K562 (cell line): ENCODE measurements at regions not wholly inside any gene's neighbourhood (a gene's known extent, or its start where the extent isn't known, plus 50 kb on each side); places are given as distances from the start of the nearest gene placed in this dataset.

Source experiments
- ATAC-seq: fragments of 200-7000 bp; cut with Tn5 transposase; 3 replicates; pipeline ENCODE4 v1.9.1; 2020; ENCODE audit warnings: moderate library complexity
- BruUV-seq: library from RNA; stranded (reverse); fragments of 400-500 nt; replicated peaks from 2 replicates; lab custom pipeline; 2021; lab: Mats Ljungman, UMichigan
- CTCF ChIA-PET: fragments of 300-600 bp; formaldehyde crosslinking; extraction: SDS; loops from one replicate; lab custom pipeline; 2021; ENCODE audit warnings: low intra/inter-chr PET ratio; lab: Yijun Ruan, JAX
- POLR2A ChIA-PET: fragments of 300-600, 350-650 bp; sonication (Branson Sonifier 250); formaldehyde crosslinking; extraction: SDS; loops from one replicate; lab custom pipeline; 2021; ENCODE audit warnings: antibody characterized with exemption, inconsistent platforms; lab: Yijun Ruan, JAX
- DNase-seq, 4 experiments: peaks; one replicate each; pipeline versions ENCODE4 v3.0.0 to v3.0.0-alpha.2; 2011 to 2018; ENCODE audit warnings: low spot score in 3 of 4, mixed read lengths in 3 of 4; ENCODE audit errors: extremely low read depth in 1 of 4
- FAIRE-seq: peaks from 2 replicates; lab custom pipeline; 2011; peaks lifted over from hg19 to GRCh38; lab: Jason Lieb, UNC
- H2AFZ ChIP-seq: 2 replicates; pipeline ENCODE4 v1.6.0; 2011; ENCODE audit warnings: low read depth, low read length, control low read depth, inconsistent platforms
- H3K27ac ChIP-seq: fragments of 200-600 bp; 3 replicates; pipeline ENCODE4 v1.8.0; 2011; ENCODE audit warnings: low read depth, mild to moderate bottlenecking, control low read depth, inconsistent platforms, low read length, moderate library complexity, mixed read lengths; ENCODE audit errors: extremely low read depth
- H3K27me3 ChIP-seq, 2 experiments: fragments of 300-600 bp in 1 of 2; 2 replicates in 1 of 2; 3 replicates in 1 of 2; pipeline versions ENCODE4 v1.6.0 to v1.8.0; 2011; ENCODE audit warnings: inconsistent platforms in 2 of 2, low read length in 2 of 2, mild to moderate bottlenecking in 1 of 2, mixed read lengths in 1 of 2, moderate library complexity in 1 of 2; ENCODE audit not compliant: control insufficient read depth in 2 of 2, insufficient read depth in 2 of 2
- H3K36me3 ChIP-seq: fragments of 300-600 bp; 3 replicates; pipeline ENCODE4 v1.8.0; 2011; ENCODE audit warnings: mild to moderate bottlenecking, low read length, inconsistent platforms; ENCODE audit not compliant: control insufficient read depth, insufficient read depth
- H3K4me1 ChIP-seq, 2 experiments: fragments of 200-600 bp in 1 of 2; replicated peaks in 1 of 2; 2 replicates in 1 of 2; 3 replicates in 1 of 2; pipeline versions ENCODE4 v1.5.1 to v1.8.0; 2011; ENCODE audit warnings: inconsistent platforms in 2 of 2, low read length in 2 of 2, mild to moderate bottlenecking in 1 of 2, mixed read lengths in 1 of 2, moderate library complexity in 1 of 2; ENCODE audit not compliant: control insufficient read depth in 2 of 2, insufficient read depth in 2 of 2
- H3K4me2 ChIP-seq: 2 replicates; pipeline ENCODE4 v1.6.1; 2011; ENCODE audit warnings: low read length, control low read depth, inconsistent platforms, mixed read lengths; ENCODE audit not compliant: insufficient read depth
- H3K4me3 ChIP-seq: fragments of 200-600 bp; sonication (generic), shearing (Covaris generic); 2 replicates; pipeline ENCODE4 v1.5.1; 2016; ENCODE audit warnings: control low read depth, inconsistent platforms
- H3K79me2 ChIP-seq: fragments of 200-600 bp; 3 replicates; pipeline ENCODE4 v1.8.0; 2011; ENCODE audit warnings: low read length, inconsistent platforms; ENCODE audit not compliant: control insufficient read depth, insufficient read depth
- H3K9ac ChIP-seq, 2 experiments: 2 replicates each; pipeline versions ENCODE4 v1.6.0 to v1.6.1; 2011; ENCODE audit warnings: low read depth in 2 of 2, low read length in 2 of 2, control low read depth in 1 of 2, inconsistent platforms in 1 of 2, mild to moderate bottlenecking in 1 of 2, mixed read lengths in 1 of 2; ENCODE audit not compliant: insufficient read depth in 1 of 2
- H3K9me1 ChIP-seq: one replicate; pipeline ENCODE4 v1.6.0; 2011; ENCODE audit warnings: inconsistent platforms, mild to moderate bottlenecking, low read length, moderate library complexity; ENCODE audit not compliant: control insufficient read depth, insufficient read depth
- H3K9me3 ChIP-seq: replicated peaks from 2 replicates; pipeline ENCODE4 v1.5.1; 2011; ENCODE audit warnings: low read depth, low read length, inconsistent platforms; ENCODE audit not compliant: control insufficient read depth, insufficient read depth
- H4K20me1 ChIP-seq: replicated peaks from 2 replicates; pipeline ENCODE4 v1.6.1; 2011; ENCODE audit warnings: low read length, inconsistent platforms, mixed read lengths; ENCODE audit not compliant: control insufficient read depth, insufficient read depth
- CBX1 ChIP-seq: sonication (generic); IDR thresholded peaks from 2 replicates; pipeline ENCODE4 v1.6.1; 2016; ENCODE audit warnings: antibody characterized with exemption, low read depth, mild to moderate bottlenecking
- CEBPG ChIP-seq, 3 experiments: fragments of 200-800 bp in 1 of 3; sonication (Bioruptor generic) in 1 of 3; sonication (generic) in 1 of 3; formaldehyde crosslinking in 1 of 3; IDR thresholded peaks in 2 of 3; conservative IDR thresholded peaks in 1 of 3; 2 replicates each; pipeline versions ENCODE4 v1.6.1 to v1.8.0; 2016 to 2022; ENCODE audit warnings: missing compliant biosample characterization in 2 of 3, missing genetic modification characterization in 2 of 3, mild to moderate bottlenecking in 1 of 3, missing genetic modification reagents in 1 of 3
- GTF2A2 ChIP-seq: IDR thresholded peaks from 2 replicates; pipeline ENCODE4 v1.6.1; 2016; ENCODE audit warnings: mild to moderate bottlenecking, missing genetic modification characterization, missing compliant biosample characterization
- GTF2F1 ChIP-seq: IDR thresholded peaks from 2 replicates; pipeline ENCODE4 v1.6.1; 2011; ENCODE audit warnings: low read depth, low read length, improper control_type of control experiment
- JUND ChIP-seq, 2 experiments: IDR thresholded peaks; 2 replicates in 1 of 2; 3 replicates in 1 of 2; pipeline ENCODE4 v1.6.1; 2011; ENCODE audit warnings: borderline replicate concordance in 2 of 2, low read depth in 2 of 2, low read length in 2 of 2, improper control_type of control experiment in 1 of 2, missing biosample characterization in 1 of 2, missing genetic modification characterization in 1 of 2, missing genetic modification reagents in 1 of 2
- PHTF2 ChIP-seq: fragments of 250-450 bp; sonication (Bioruptor Pico); IDR thresholded peaks from 2 replicates; pipeline ENCODE4 v1.5.0; 2021; ENCODE audit warnings: mild to moderate bottlenecking
- SMARCB1 ChIP-seq: IDR thresholded peaks from 2 replicates; pipeline ENCODE4 v1.6.1; 2011; ENCODE audit warnings: improper control_type of control experiment, low read depth; ENCODE audit not compliant: insufficient read length
- SRSF7 ChIP-seq: fragments of 200-400 bp; formaldehyde crosslinking; optimal IDR thresholded peaks from 2 replicates; pipeline ENCODE3; 2017; ENCODE audit warnings: mild to moderate bottlenecking, low read depth, low read length
- TCF3 ChIP-seq: sonication (generic); formaldehyde crosslinking; IDR thresholded peaks from 2 replicates; pipeline ENCODE4 v1.4.0; 2020; ENCODE audit warnings: mild to moderate bottlenecking, missing genetic modification reagents
- ZNF184 ChIP-seq: sonication (generic); formaldehyde crosslinking; IDR thresholded peaks from 2 replicates; pipeline ENCODE4 v1.5.0; 2020; ENCODE audit warnings: missing genetic modification reagents
- ZNF3 ChIP-seq: fragments of 250-450 bp; sonication (Bioruptor Pico); IDR thresholded peaks from 2 replicates; pipeline ENCODE4 v1.5.0; 2021; ENCODE audit warnings: mild to moderate bottlenecking, moderate library complexity
- ZNF347 ChIP-seq: fragments of 450-650 bp; formaldehyde crosslinking; IDR thresholded peaks from 2 replicates; pipeline ENCODE4 v1.4.0; 2020; ENCODE audit warnings: low read depth, mild to moderate bottlenecking, moderate library complexity
- ZNF518B ChIP-seq: fragments of 250-450 bp; sonication (Bioruptor Pico); IDR thresholded peaks from 2 replicates; pipeline ENCODE4 v1.5.0; 2021; ENCODE audit warnings: mild to moderate bottlenecking, moderate library complexity
- ZNF584 ChIP-seq: fragments of 200-800 bp; sonication (Bioruptor generic); IDR thresholded peaks from 2 replicates; pipeline ENCODE4 v1.6.1; 2016; ENCODE audit warnings: low read depth, mild to moderate bottlenecking, missing genetic modification characterization, missing compliant biosample characterization
- in situ Hi-C: fragments of 300-500 bp; cut with MboI; formaldehyde crosslinking; loops from 4 replicates; pipeline ENCODE4 v1.15.0; 2018; ENCODE audit warnings: inconsistent platforms, mixed read lengths
- intact Hi-C: fragments of 100-400 bp; cut with micrococcal nuclease; formaldehyde crosslinking; loops from 2 replicates; pipeline ENCODE4 v1.14.2; 2022

GRCh38 chr4:14695095-14695845 lies 307.0 kb upstream of the CPEB2 start (continued):
- no peak for TF ChIP-seq CEBPG (CRISPR knock-in tag; IDR thresholded peaks at IDR 0.05)
- TF ChIP-seq CEBPG (tag; conservative IDR thresholded peaks at IDR 0.05 in 1 of 2, IDR thresholded peaks at IDR 0.05 in 1 of 2): no peak
- no peak for TF ChIP-seq ZNF3 (CRISPR knock-in tag)
- TF ChIP-seq ZNF347: no peak
- TF ChIP-seq ZNF184 (CRISPR knock-in tag): no peak
- no peak for TF ChIP-seq TCF3
- no peak for TF ChIP-seq PHTF2
- TF ChIP-seq ZNF584 (CRISPR knock-in tag): no peak
- no peak for TF ChIP-seq SMARCB1
- TF ChIP-seq SRSF7: no peak

DNA sequence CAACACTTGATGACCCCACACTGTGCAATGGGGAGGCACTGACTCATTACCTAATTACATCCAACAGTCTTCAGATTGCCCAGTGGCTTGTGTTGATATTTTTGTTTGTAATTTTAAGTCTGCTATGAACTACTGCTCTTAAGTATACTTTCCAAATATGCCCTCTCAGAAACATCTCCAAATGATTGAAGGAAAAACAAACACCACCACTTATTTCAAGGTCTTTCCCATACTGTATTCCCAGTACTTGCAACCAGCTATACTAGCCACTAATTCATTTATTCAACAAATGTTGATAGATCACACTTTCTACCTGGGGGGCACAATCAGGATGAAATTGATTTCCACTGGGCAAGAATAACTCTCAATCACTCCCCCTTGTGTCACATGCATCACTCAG lies 302.2 kb upstream of the CPEB2 start:
- TF ChIP-seq JUND (IDR thresholded peaks at IDR 0.05; ENCODE audit: borderline replicate concordance, low read depth, low read length) (no peak), JUND (tag; IDR thresholded peaks at IDR 0.05; ENCODE audit: borderline replicate concordance, low read depth, low read length) (no peak), GTF2F1 (no peak), GTF2A2 (no peak), ZNF518B (CRISPR knock-in tag) (no peak), CBX1 (no peak)
- no peaks in the 10 kb centered on the region for H3K27me3 ChIP-seq
- no peaks in the 10 kb centered on the region for H3K9me1 ChIP-seq
- in situ Hi-C loops (no loop called here), intact Hi-C loops (no loop called here)
- no TSS peak for BruUV-seq
- FAIRE-seq: no peak
- H3K4me1 ChIP-seq: no peaks in the 10 kb centered on the region
- CTCF ChIA-PET: no interaction called here
- no peaks in the 10 kb centered on the region for H3K9me3 ChIP-seq
- no peak overlapping the region for H3K4me2 ChIP-seq
- no peak overlapping the region for H3K9ac ChIP-seq
- H3K4me3 ChIP-seq: no peak overlapping the region
- no peak overlapping the region for H3K27ac ChIP-seq
- POLR2A ChIA-PET: no interaction called here
- DNase-seq: no peak
- no peak for ATAC-seq
- no peak overlapping the region for H2AFZ ChIP-seq
- no peaks in the 10 kb centered on the region for H4K20me1 ChIP-seq
- H3K79me2 ChIP-seq: no peaks in the 10 kb centered on the region
- H3K36me3 ChIP-seq: no peaks in the 10 kb centered on the region
